Activated T-cell treated with anti-CD3 and anti-CD28 coated beads for 1 hour (primary cell): ENCODE measurements at regions not wholly inside any gene's neighbourhood (a gene's known extent, or its start where the extent isn't known, plus 50 kb on each side); places are given as distances from the start of the nearest gene placed in this dataset.

Experiments
- DNase-seq: peaks from one replicate; pipeline ENCODE4 v3.0.0-alpha.2; 2020; ENCODE audit warnings: low read depth

GRCh38 chr18:42401131-42401673 is 446.2 kb downstream of the PIK3C3 start:
- DNase-seq = no peak

GRCh38 chr18:42404151-42404550 is 449.1 kb downstream of the PIK3C3 start:
- DNase-seq = no peak

DNA sequence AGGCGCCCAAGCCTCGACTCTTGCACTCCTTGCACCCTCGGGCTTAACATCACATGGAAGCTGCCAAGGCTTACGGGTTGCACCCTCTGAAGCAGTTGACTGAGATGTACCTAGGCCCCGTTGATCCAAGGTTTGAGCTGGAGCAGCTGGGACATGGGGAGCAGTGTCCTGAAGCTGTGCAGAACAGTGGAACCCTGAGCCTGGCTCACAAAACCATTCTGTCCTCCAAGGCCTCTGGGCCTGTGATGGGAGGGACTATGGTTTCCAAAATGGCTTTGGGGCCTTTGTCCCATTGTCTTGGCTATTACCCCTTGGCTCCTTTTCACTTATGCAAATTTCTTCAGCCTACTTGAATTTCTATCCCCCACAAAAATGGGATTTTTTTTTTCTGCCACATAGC is 454.0 kb downstream of the PIK3C3 start:
- no peak for DNase-seq

- no peak for DNase-seq
Measured at GRCh38 chr18:42412281-42412680, 457.2 kb downstream of the PIK3C3 start.

DNA sequence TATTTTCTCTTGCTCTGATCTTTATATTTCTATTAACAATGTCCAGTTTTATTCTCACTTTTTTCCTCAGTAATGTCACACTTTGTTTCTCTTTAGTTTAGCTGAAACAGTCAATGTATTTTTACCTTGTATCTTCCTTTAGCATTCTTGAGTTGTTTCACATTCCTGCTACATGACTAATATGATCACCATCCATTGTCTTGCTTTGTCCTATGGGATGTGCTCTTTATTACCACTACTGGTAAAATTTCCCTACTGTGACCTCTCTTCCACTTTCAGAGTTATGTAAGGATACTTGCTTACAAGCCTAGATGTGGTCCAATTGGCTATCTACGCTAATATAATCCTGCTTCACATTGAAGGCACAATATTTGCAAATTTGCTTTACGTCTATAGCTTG is 457.9 kb downstream of the PIK3C3 start:
- DNase-seq = no peak

- no peak for DNase-seq
Measured at GRCh38 chr18:42413870-42414269, 458.8 kb downstream of the PIK3C3 start.

DNA sequence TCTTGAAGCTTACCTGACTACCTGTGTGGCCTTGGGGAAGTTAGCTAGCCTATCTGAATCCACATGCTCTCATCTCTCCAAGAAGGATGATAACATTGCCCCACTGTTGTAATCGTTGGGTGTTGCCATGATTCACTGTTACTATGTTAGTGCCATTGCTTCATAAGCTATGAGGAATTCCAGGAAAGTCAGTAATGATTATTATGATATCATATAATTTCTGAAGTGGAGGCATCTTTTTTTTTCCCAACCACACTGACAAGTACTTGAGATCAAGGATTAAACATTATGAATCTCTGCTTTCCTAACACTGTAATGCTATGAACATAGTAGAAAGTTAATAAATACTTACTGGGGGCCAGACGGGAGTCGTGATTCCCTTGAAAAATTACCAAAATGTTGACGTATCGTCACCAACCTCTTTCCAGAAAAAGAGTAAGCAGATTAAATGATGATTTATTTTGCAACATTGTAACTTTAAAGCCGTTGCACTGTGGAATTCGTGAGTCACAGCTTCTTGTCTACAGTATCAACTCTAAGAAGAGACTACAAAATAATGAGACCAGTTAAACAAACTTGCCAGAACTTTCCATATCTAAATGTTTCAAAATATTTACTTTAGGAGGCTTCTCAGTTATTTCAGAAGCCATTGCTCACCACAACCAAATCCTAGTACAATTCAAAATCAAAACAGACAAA is 459.9 kb downstream of the PIK3C3 start:
- no peak for DNase-seq

DNA sequence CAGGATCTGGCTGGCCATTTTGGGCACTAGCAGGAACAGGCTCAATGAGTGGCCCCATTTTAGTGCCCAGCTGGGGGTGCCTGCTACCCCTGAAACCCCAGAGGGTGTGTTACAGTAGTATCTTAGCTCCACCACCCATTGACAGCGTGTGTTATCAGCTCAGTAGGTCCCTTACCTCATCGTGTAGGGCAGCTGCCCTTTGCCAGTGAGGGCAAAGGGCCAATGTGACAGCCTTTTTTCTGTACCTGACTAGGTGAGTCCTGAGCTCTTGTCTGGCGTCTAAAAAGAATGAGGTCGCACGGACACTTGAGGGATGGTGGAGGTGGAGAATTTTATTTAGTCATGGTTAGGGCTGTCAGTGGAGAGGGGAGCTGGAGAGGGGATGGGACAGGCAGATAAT is 462.2 kb downstream of the PIK3C3 start:
- no peak for DNase-seq

DNA sequence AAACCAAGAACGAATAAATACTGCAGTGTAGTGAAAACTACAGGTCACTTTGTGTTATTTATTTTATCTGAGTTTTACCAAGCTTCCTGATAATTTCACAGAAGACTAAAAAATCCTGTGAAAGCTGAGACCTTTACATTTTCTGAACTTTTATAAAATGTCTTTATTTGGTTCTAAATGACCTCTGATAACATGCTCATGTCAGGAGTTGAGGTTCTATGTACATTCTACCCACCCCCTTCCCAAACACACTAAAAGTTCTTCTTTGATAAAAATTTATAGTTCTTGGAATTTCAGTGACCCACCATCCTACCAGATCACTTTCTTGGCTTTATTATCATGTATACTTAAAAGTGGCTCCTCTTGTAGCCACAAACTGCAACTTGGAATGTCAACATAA is 463.1 kb downstream of the PIK3C3 start:
- no peak for DNase-seq

DNA sequence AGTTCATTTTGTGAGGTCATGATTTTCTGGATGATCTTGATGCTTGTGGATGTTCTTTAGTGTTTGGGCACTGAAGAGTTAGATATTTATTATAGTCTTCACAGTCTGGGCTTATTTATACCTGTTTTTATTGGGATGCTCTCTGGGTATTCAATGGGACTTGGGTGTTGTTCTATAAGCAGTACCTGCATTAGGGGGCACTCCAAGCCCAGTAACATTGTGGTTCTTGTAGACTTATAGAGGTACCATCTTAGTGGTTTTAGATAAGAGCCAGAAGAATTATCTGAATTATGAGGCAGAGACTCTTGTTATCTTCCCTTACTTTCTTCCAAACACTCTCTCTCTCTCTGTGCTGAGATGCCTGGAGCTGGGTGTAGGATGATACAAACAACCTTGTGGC is 470.0 kb downstream of the PIK3C3 start:
- no peak for DNase-seq

DNA sequence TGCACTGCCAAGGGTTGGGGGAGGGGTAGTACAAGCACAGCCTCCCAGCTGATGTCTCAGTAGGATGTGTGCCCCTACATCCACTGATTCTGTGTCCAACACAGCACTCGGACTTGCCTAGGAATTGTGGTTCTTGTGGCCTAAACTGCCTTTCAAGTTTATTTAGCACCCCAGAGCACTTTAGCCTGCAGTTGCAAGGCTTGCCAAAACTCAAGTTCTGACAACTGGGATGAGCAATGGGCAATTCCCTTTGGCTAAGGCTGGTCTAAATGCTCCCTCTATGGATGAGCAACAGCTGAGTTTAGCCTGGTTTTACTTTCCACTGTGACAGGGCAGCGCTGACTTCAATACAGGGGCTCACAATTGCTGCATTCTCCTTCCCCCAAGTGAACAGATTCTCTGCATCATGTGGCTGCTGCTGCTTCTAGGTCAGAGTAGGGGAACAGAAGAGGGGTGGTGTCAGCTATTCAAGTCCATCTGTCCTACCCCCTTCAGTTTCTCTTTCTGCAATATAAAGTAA is 471.5 kb downstream of the PIK3C3 start:
- no peak for DNase-seq

DNA sequence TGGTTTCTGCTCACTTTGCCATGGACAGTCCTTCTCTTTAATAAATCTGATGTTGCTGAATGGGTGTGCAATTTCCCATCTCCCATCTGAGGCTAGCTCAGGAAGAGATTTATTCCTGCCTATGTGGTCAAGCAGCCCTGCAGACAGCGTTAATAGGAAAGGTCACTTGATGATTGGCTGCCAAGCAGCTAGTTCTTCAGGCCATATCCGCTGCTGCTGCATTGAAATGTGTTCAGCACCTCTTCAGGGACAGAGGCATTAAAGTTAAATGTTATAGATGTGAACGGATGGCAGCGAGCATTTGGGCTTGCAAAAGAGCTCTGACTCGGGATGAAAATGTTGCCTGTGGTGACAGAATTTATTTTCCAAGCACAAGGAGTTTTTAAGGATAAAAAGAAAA is 474.2 kb downstream of the PIK3C3 start:
- no peak for DNase-seq

GRCh38 chr18:42436222-42436765 is 481.3 kb downstream of the PIK3C3 start:
- DNase-seq = no peak

DNA sequence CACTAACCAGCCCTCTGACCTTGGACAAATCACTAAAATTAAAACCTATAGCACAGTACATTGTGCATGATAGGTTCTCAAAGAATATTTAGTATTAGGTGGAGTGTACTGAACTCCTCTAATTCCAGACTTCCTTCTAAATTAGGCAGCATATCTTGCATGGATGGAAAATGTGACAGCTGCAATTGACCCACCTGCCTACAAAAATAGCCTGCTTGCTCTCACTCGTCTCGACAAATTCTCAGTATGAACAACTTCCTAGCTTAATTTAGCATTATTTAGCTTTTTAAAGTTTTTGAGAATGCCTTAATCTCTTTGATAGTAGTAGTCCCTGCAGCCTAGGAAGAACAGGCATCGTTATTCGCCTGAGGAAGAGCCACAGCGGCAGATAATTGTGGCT is 482.0 kb downstream of the PIK3C3 start:
- no peak for DNase-seq

GRCh38 chr18:42437646-42438045 is 482.6 kb downstream of the PIK3C3 start:
- no peak for DNase-seq

- DNase-seq = no peak
Measured at GRCh38 chr18:42442656-42443055, 487.6 kb downstream of the PIK3C3 start.

- DNase-seq = no peak
Measured at GRCh38 chr18:42444349-42444748, 489.3 kb downstream of the PIK3C3 start.

- DNase-seq = no peak
Measured at GRCh38 chr18:42445359-42445758, 490.3 kb downstream of the PIK3C3 start.

DNA sequence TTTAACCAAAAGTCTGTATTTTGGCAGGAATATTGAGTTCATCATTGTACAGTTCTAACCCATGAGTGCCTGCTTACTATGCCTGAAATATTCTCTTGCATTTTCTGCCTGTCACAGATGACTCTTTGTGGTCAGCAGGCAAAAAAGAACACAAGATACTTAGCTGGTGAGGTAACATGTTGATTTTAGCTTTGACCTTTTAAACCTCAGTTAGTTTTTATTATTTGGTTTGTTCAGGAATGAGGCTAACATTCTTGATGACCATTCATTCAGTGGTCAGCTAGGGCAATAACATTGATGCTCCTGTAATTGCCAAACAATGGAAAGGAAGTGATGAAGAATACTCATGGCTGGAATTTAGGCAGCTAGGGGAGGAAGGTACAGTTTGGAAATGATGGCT is 491.2 kb downstream of the PIK3C3 start:
- DNase-seq = no peak

DNA sequence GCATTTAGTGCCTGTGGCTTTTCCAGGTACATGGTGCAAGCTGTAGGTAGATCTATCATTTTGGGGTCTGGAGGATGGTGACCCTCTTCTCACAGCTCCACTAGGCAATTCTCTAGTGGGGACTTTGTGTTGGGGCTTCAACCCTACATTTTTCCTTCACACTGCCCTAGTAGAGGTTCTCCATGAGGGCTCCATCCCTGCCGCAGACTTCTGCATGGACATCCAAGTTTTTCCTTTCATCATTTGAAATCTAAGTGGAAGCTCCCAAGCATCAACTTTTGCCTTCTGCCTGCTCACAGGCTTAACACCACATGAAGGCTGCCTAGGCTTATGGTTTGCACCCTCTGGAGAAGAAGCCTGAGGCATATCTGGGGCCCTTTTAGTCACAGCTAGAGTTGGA is 492.7 kb downstream of the PIK3C3 start:
- DNase-seq = no peak

DNA sequence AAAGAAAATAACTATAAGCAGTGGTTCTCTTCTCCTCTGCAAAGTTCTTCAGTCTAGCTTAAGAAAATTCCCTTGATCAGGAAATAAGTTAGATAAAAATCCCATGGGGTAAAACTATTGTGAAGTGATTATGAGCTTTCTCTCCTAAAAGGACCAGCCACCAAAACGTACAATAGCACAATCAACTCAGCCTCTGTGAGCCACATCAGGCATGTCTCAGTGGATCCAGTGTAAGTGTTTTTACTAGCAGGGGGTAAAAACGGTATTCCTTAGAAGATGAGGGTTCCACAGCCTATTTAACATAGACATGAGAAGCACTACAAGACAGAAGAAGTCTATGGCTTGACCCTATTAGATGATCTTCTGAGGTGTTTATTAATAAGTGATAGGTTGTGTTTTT is 503.2 kb downstream of the PIK3C3 start:
- DNase-seq = no peak

GRCh38 chr18:42459873-42460272 is 504.8 kb downstream of the PIK3C3 start:
- no peak for DNase-seq

GRCh38 chr18:42471885-42472284 is 516.9 kb downstream of the PIK3C3 start:
- no peak for DNase-seq

GRCh38 chr18:42473611-42474010 is 518.6 kb downstream of the PIK3C3 start:
- DNase-seq = no peak
